Activated CD4-positive, alpha-beta T cell treated with anti-CD3 and anti-CD28 coated beads, Interleukin-2, amount 50 U/mL, for 16 hours (primary cell): ENCODE measurements at regions not wholly inside any gene's neighbourhood (a gene's known extent, or its start where the extent isn't known, plus 50 kb on each side); places are given as distances from the start of the nearest gene placed in this dataset.

Experiments
- DNase-seq: peaks from one replicate; pipeline ENCODE4 v3.0.0-alpha.2; 2020

DNA sequence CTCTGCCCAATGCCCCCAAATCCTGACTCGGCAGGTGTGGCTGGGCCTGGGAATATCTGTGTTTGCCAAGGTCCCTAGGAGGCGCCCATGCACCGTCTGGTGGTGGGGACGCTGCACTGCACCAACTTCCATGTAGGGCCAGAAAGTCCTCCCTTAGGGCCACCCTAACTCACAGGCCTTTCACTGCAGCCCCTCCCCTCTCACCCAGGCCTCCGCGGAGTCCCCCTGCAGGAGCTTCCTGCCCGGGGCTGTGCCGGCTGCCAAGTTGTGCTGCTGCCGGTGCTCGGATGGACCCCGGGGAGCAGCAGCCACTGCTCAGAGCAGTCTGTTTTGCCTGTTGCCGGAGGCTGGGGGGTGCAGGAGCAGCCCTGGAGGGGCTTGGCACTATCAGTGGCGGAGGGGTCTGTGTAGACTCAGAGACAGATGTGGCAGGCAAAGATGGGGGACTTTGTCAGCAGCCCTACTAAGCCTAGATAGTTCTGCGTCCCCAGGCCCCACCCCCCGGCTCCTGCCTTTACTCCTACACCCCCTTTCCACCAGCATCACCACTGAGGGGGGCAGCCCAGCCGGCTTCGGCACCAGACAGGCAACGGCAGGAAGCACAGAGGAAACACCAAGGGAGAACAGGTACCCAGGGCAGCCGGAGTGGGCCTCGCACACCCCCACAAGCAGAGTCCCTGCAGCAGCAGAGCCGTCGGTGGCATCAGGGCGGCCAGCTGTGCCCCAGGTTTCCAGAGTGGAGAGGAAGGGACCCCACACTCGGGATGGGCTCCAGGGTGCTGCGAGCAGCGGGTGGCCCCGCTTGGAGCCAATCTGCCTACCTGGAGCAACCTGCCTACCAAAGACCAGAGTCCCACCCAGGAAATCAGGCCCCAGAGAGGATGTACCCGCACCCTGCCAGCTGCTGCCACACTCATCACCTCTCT lies 124.3 kb downstream of the TRIM29 start:
- DNase-seq: peak; percentile 2

GRCh38 chr11:120012245-120012644 lies 125.7 kb downstream of the TRIM29 start:
- DNase-seq: no peak

GRCh38 chr11:120011836-120012235 lies 126.1 kb downstream of the TRIM29 start:
- no peak for DNase-seq

DNA sequence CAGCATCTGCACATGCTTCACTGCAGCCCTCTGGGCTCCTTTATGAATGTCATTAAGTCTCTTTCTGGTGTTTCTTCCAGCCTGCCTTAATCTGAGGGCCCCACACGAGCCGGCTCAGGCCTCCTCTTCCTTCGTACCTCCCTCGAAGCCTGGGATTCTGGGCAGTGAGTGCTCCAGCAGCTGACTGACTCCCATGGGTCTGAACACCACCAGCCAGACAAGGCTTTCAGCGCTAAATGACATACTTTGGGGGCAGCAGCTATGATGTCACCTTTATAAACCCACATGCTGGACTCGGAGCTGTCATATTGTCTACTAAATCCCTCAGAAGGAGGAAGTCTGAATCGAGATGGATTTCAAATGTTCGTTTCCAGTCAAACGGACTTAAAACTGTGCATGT lies 127.1 kb downstream of the TRIM29 start:
- DNase-seq: no peak

- no peak for DNase-seq
These were observed 128.0 kb downstream of the TRIM29 start for GRCh38 chr11:120009938-120010337.

GRCh38 chr11:120007144-120007543 lies 130.8 kb downstream of the TRIM29 start:
- no peak for DNase-seq

DNA sequence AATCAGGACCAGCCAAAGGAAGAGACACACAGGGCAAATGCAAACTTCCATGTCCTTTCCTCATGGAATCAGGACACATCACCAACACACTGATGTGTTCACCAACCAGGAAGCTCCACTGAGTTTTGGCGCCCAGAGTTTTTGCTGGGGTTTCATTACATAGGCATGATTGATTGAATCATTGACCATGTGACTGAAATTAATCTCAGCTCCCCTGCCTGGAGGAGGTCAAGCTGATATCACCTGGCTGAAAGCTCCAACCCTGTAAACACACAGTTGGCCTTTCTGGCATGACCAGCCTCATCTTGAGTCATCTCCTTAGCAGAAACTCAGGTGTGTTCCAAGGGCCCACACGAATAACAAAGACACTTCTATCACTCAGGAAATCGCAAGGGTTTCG lies 133.2 kb downstream of the TRIM29 start:
- DNase-seq: no peak

GRCh38 chr11:120001178-120002090 lies 136.5 kb downstream of the TRIM29 start:
- DNase-seq: no peak

DNA sequence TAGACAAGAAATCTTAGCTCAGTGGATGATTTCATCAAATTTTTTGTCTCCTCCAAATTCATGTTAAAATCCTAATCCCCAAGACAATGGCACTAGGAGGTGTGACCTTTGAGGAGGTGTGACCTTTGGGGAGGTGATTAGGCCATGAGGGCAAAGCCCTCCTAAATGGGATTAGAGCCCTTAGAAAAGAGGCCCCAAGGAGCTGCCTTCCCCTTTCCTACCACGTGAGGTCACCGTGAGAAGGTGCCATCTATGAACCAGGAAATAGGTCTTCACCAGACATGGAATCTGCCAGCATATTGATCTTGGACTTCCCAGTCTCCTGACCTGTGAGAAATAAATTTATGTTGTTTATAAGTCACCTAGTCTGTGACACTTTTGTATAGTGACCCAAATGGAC lies 138.7 kb downstream of the TRIM29 start:
- no peak for DNase-seq

DNA sequence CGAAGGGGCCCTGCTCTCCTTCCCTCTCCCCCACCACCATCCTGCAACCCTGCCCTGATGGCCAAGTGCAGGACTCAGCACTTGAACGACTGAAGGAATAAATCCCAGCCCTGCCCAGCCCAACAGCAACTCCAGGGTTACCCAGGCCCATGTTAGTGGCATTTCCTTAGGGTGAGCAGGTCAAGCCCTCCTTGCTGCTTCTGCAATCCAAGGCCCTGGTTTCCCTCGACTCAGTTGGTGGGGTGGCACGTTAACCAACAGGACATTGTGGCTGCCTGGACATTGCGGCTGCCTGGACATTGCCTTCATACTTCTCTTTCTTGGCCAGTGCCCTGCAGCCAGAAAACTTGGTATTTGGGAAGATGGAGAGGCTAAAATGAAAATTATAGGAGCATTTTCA lies 141.4 kb downstream of the TRIM29 start:
- no peak for DNase-seq

- DNase-seq: no peak
These were observed 142.0 kb downstream of the TRIM29 start for GRCh38 chr11:119995730-119996491.

GRCh38 chr11:119993722-119994121 lies 144.2 kb downstream of the TRIM29 start:
- no peak for DNase-seq

DNA sequence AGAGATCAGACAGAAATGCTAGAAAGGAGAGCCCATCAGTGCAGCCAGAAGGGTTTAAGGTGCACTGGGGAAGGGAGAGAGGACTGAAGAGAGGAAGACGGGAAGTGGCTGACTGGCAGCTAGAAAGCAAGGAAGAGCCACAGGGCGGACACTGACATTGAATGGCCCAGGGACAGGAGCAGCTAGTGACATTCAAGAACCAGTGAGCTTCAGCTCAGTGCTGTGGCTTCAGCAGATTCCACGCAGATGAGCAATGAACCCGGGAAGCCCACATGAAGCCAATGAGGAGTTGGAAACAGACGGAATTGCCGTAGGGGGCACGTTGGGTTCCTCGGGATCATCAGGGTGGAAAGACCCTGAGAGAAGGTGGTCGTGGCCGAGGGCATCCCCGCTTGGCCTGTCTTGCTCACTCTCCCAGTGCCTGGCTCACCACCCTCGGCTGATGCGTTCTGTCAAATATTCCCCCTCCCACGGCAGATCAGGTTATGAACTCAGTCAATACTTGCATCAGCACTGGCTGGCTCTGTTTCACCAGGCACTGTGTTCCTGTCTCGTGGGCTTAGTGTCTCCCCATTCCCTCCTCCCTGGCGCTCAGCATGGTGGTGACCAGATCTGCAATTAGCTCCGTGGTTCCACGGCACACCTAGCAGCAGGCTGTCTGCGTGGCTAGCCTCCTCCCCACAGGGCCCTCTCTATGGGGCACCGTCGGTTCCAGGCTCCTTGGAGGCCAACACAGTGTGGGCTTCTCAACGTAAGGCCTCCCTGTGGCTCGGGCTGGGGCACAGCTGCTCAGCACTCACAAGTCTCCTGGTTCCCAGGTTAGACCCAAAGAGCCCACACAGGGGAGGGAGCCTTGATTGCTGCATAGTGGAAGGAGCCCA lies 145.5 kb downstream of the TRIM29 start:
- DNase-seq: no peak

GRCh38 chr11:119991669-119992068 lies 146.2 kb downstream of the TRIM29 start:
- no peak for DNase-seq

GRCh38 chr11:119991022-119991404 lies 146.9 kb downstream of the TRIM29 start:
- DNase-seq: no peak

- DNase-seq: no peak
These were observed 147.4 kb downstream of the TRIM29 start for GRCh38 chr11:119990309-119991021.

- DNase-seq: no peak
These were observed 148.6 kb downstream of the TRIM29 start for GRCh38 chr11:119989159-119989821.

DNA sequence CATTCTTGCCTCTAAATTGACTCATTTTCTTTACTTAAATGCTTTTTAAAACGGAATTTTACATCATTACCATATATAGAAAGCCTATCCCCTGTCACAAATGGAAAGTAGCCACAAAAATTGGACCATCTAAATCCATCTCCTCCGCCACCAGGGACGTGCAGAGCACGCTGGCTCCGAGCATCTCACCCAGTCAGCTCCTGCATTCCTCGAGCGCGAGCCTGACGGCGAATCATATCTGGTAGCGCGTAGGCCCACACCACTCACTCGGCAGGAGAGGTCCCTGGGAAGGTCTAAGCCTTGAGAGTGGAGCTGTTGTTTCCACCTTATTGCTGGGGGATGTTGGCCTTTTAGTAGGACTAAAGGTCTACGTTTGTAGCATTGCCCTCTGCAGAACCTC lies 152.4 kb downstream of the TRIM29 start:
- DNase-seq: no peak

DNA sequence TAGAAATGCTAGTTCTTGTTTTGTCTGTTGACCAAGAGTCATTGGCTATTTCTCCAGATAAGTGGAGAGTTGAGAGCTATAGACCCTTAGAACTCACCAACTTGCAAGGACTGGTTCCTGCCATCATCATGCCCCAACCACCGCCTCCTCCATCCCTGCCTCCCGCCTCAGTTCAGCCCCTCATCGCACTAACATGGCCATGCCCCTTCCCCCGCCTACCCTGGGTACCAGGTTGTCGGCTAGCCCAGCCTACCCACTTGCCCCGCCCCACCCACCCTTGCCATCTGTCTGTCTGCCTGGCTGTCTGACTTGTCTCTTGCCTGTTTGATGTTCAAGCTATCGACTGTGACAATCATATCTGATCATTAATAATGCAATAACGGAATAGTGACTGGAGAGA lies 154.1 kb downstream of the TRIM29 start:
- no peak for DNase-seq

DNA sequence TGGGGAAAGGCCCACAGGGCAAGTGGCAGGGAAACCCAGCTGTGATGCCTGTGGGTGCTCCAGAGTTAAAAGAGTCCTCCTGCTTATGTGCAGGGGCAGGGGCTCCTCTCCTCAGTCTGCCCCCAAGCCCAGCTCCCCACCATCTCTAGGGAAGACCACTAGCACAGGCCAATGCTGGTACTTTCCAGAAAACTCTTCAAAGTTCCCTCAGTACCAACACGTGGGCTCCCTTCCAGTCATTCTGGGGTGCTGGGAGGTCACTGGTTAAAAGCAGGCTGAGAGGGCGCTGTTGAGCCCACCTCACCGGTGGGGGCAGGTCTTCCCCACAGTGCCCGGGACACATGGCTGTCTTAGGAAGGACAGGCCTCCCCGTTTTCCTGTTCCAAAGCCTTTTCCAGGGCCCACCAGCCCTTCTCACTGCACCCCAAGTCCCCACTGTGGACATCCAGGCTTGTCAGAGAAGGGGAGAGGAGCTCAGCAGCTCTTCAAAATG lies 154.6 kb downstream of the TRIM29 start:
- DNase-seq: no peak
